HCT116 (cell line): ENCODE measurements at regions not wholly inside any gene's neighbourhood (a gene's known extent, or its start where the extent isn't known, plus 50 kb on each side); places are given as distances from the start of the nearest gene placed in this dataset.

Source experiments
- ATAC-seq: fragments of 200-7000 bp; cut with Tn5 transposase; 2 replicates; pipeline ENCODE4 v1.9.1; 2020; ENCODE audit warnings: mild to moderate bottlenecking, moderate library complexity
- BruUV-seq: library from RNA; stranded (reverse); fragments of 400-500 nt; replicated peaks from 2 replicates; lab custom pipeline; 2021; lab: Mats Ljungman, UMichigan
- CTCF ChIA-PET: fragments of 300-600 bp; sonication (Branson Sonifier 250); formaldehyde crosslinking; loops from one replicate; lab custom pipeline; 2021; ENCODE audit warnings: antibody characterized with exemption; lab: Charles Lee
- POLR2A ChIA-PET: fragments of 300-600, 350-600 bp; sonication (Branson Sonifier 250); formaldehyde crosslinking; loops from one replicate; lab custom pipeline; 2021; ENCODE audit warnings: antibody characterized with exemption; lab: Charles Lee
- RAD21 ChIA-PET, 2 experiments: fragments of 300-600 bp; sonication (Branson Sonifier 250); formaldehyde crosslinking; loops; one replicate each; lab custom pipeline; 2023; ENCODE audit warnings: low total read pairs in 2 of 2; ENCODE audit not compliant: uncharacterized antibody in 2 of 2, unreplicated experiment in 2 of 2, low non-redundant PET in 1 of 2; lab: Charles Lee
- DNase-seq: peaks from one replicate; pipeline ENCODE4 v3.0.0-alpha.2; 2010; ENCODE audit warnings: low read depth, low spot score
- H2AFZ ChIP-seq: fragments of 200-600 bp; shearing (Covaris generic), sonication (generic); 2 replicates; pipeline ENCODE4 v1.6.1; 2017; ENCODE audit warnings: low read depth, mixed run types, mixed read lengths, antibody characterized with exemption, low read length; ENCODE audit not compliant: poor library complexity, severe bottlenecking
- H3K27ac ChIP-seq: 2 replicates; pipeline ENCODE4 v1.5.1; 2012; ENCODE audit warnings: low read depth, low read length
- H3K27me3 ChIP-seq: fragments of 200-600 bp; sonication (generic); 2 replicates; pipeline ENCODE4 v1.6.1; 2016; ENCODE audit warnings: mixed run types, low read length, mixed read lengths; ENCODE audit not compliant: insufficient read depth
- H3K36me3 ChIP-seq, 2 experiments: fragments of 200-500 bp in 1 of 2; fragments of 200-600 bp in 1 of 2; sonication (Bioruptor generic) in 1 of 2; sonication (generic) in 1 of 2; 2 replicates each; pipeline versions ENCODE4 v1.5.1 to v1.6.1; 2014 to 2016; ENCODE audit warnings: low read length in 2 of 2, inconsistent platforms in 1 of 2, mixed read lengths in 1 of 2, mixed run types in 1 of 2; ENCODE audit not compliant: insufficient read depth in 2 of 2, control insufficient read depth in 1 of 2
- H3K4me1 ChIP-seq, 2 experiments: fragments of 200-600 bp in 1 of 2; sonication (generic) in 1 of 2; 2 replicates each; pipeline versions ENCODE4 v1.5.1 to v1.6.1; 2012 to 2017; ENCODE audit warnings: low read length in 2 of 2, inconsistent platforms in 1 of 2, mild to moderate bottlenecking in 1 of 2, mixed read lengths in 1 of 2, mixed run types in 1 of 2, moderate library complexity in 1 of 2; ENCODE audit not compliant: insufficient read depth in 2 of 2, control insufficient read depth in 1 of 2
- H3K4me2 ChIP-seq: fragments of 200-600 bp; sonication (generic); 2 replicates; pipeline ENCODE4 v1.6.1; 2017; ENCODE audit warnings: mixed run types, low read length, mixed read lengths
- H3K4me3 ChIP-seq, 2 experiments: fragments of 200-600 bp in 1 of 2; sonication (generic) in 1 of 2; replicated peaks in 1 of 2; 2 replicates each; pipeline ENCODE4 v1.5.1; 2011 to 2016; ENCODE audit warnings: low read length in 2 of 2, control low read depth in 1 of 2, low read depth in 1 of 2, mild to moderate bottlenecking in 1 of 2, mixed read lengths in 1 of 2, mixed run types in 1 of 2
- H3K79me2 ChIP-seq: fragments of 200-600 bp; sonication (generic); 2 replicates; pipeline ENCODE4 v1.6.1; 2017; ENCODE audit warnings: mild to moderate bottlenecking, mixed run types, low read length, moderate library complexity, mixed read lengths; ENCODE audit not compliant: insufficient read depth
- H3K9ac ChIP-seq: fragments of 200-600 bp; sonication (generic); 2 replicates; pipeline ENCODE4 v1.6.1; 2016; ENCODE audit warnings: low read length, mixed read lengths
- H3K9me2 ChIP-seq: fragments of 200-600 bp; sonication (generic), shearing (Covaris generic); 2 replicates; pipeline ENCODE4 v1.6.1; 2017; ENCODE audit warnings: mixed run types, mild to moderate bottlenecking, moderate library complexity; ENCODE audit not compliant: insufficient read depth
- H3K9me3 ChIP-seq, 2 experiments: fragments of 200-500 bp in 1 of 2; fragments of 200-600 bp in 1 of 2; sonication (Bioruptor generic) in 1 of 2; sonication (generic) in 1 of 2; 2 replicates each; pipeline ENCODE4 v1.6.1; 2014 to 2017; ENCODE audit warnings: low read length in 2 of 2, mixed read lengths in 2 of 2, inconsistent platforms in 1 of 2, low read depth in 1 of 2, mild to moderate bottlenecking in 1 of 2, mixed run types in 1 of 2, moderate library complexity in 1 of 2; ENCODE audit not compliant: control insufficient read depth in 1 of 2, insufficient read depth in 1 of 2
- H4K20me1 ChIP-seq: fragments of 200-600 bp; sonication (generic), shearing (Covaris generic); 2 replicates; pipeline ENCODE4 v1.6.1; 2017; ENCODE audit warnings: mixed run types, mild to moderate bottlenecking, moderate library complexity; ENCODE audit not compliant: insufficient read depth
- CBX3 ChIP-seq: IDR thresholded peaks from 2 replicates; pipeline ENCODE4 v1.6.1; 2012; ENCODE audit warnings: low read depth
- EGR1 ChIP-seq: IDR thresholded peaks from 2 replicates; pipeline ENCODE4 v1.6.1; 2012; ENCODE audit warnings: low read depth
- ELF1 ChIP-seq: IDR thresholded peaks from 2 replicates; pipeline ENCODE4 v1.6.1; 2012; ENCODE audit warnings: low read depth, borderline replicate concordance
- EZH2 ChIP-seq: fragments of 200-600 bp; sonication (generic); IDR thresholded peaks from 2 replicates; pipeline ENCODE4 v1.6.1; 2017; ENCODE audit warnings: antibody characterized with exemption, mixed run types
- EZH2phosphoT487 ChIP-seq: fragments of 200-600 bp; IDR thresholded peaks from 2 replicates; pipeline ENCODE4 v1.6.1; 2018; ENCODE audit warnings: antibody characterized with exemption, borderline replicate concordance
- FOSL1 ChIP-seq: IDR thresholded peaks from 2 replicates; pipeline ENCODE4 v1.6.1; 2012; ENCODE audit warnings: low read depth
- JUND ChIP-seq: IDR thresholded peaks from 2 replicates; pipeline ENCODE4 v1.6.1; 2012
- POLR2A ChIP-seq: IDR thresholded peaks from 2 replicates; pipeline ENCODE4 v1.7.0; 2011; ENCODE audit warnings: borderline replicate concordance; ENCODE audit not compliant: insufficient read depth, insufficient read length; ENCODE audit errors: extremely low read depth
- POLR2AphosphoS5 ChIP-seq: IDR thresholded peaks from 2 replicates; pipeline ENCODE4 v1.6.1; 2011; ENCODE audit warnings: mild to moderate bottlenecking, low read depth, low read length, moderate library complexity
- RAD21 ChIP-seq: IDR thresholded peaks from 2 replicates; pipeline ENCODE4 v1.6.1; 2012; ENCODE audit warnings: low read depth, mild to moderate bottlenecking
- REST ChIP-seq: IDR thresholded peaks from 2 replicates; pipeline ENCODE4 v1.6.1; 2012; ENCODE audit warnings: low read depth
- SIN3A ChIP-seq: IDR thresholded peaks from 2 replicates; pipeline ENCODE4 v1.6.1; 2012; ENCODE audit warnings: low read depth
- SP1 ChIP-seq: IDR thresholded peaks from 2 replicates; pipeline ENCODE4 v1.6.1; 2012; ENCODE audit warnings: low read depth
- SRF ChIP-seq: IDR thresholded peaks from 2 replicates; pipeline ENCODE4 v1.6.1; 2012; ENCODE audit warnings: low read depth
- TCF7L2 ChIP-seq: IDR thresholded peaks from 2 replicates; pipeline ENCODE4 v1.7.0; 2011; ENCODE audit warnings: borderline replicate concordance, inconsistent platforms; ENCODE audit not compliant: insufficient read depth, insufficient read length; ENCODE audit errors: extremely low read depth
- ZBTB33 ChIP-seq: IDR thresholded peaks from 2 replicates; pipeline ENCODE4 v1.6.1; 2011; ENCODE audit warnings: mild to moderate bottlenecking, low read length, moderate library complexity; ENCODE audit not compliant: insufficient replicate concordance; ENCODE audit errors: extremely low read depth
- ZFX ChIP-seq: fragments of 450-650 bp; IDR thresholded peaks from 2 replicates; pipeline ENCODE4 v1.6.1; 2017
- ZNF274 ChIP-seq: fragments of 200-500 bp; sonication (Bioruptor generic); IDR thresholded peaks from 2 replicates; pipeline ENCODE4 v1.6.1; 2014; ENCODE audit warnings: mild to moderate bottlenecking, low read depth, low read length, inconsistent platforms
- intact Hi-C: fragments of 100-400 bp; cut with micrococcal nuclease; formaldehyde crosslinking; loops from 2 replicates; pipeline ENCODE4 v1.10.0; 2022
- TF ChIP-seq, protein P1 (sequence below): IDR thresholded peaks from 2 replicates; pipeline ENCODE4 v1.6.1; 2012
- TF ChIP-seq, protein P2 (sequence below), 3 experiments: fragments of 200-600 bp in 1 of 3; sonication (generic) in 1 of 3; IDR thresholded peaks in 2 of 3; conservative IDR thresholded peaks in 1 of 3; 2 replicates each; pipeline ENCODE4 v1.5.1; 2012 to 2017; ENCODE audit warnings: low read depth in 2 of 3, low read length in 2 of 3, antibody characterized with exemption in 1 of 3, borderline replicate concordance in 1 of 3, control low read depth in 1 of 3, mild to moderate bottlenecking in 1 of 3, mixed read lengths in 1 of 3, mixed run types in 1 of 3, moderate library complexity in 1 of 3; ENCODE audit not compliant: insufficient read depth in 1 of 3

DNA sequence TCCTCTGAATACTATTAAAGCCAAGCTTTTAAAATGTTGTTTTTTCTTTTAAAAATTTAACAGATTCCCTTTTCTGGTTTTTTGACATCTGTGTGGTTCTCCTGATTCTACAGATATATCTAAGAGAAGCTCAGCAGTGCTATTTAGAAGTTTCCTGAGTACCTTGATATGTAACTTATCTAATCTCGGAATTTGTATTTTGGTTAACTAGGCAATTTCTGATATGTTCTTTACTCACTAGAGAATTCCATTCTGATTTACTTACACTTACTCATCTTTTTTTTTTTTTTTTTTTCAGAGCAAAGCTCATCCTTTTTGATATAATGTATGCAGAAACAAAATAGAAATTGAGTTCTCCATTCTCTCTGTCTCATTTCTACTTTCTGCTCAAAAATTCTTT is 63.8 kb downstream of the PALS2 start:
- TF ChIP-seq ELF1 (no peak), POLR2A (no peak), ZBTB33 (no peak), SRF (no peak), ZFX (no peak), SIN3A (no peak), TCF7L2 (no peak), POLR2AphosphoS5 (no peak), FOSL1 (no peak), REST (no peak), CBX3 (no peak), EGR1 (no peak), EZH2phosphoT487 (no peak), EZH2 (no peak), ZNF274 (no peak), JUND (no peak), RAD21 (no peak), SP1 (no peak)
- TF ChIP-seq, protein P1, sequence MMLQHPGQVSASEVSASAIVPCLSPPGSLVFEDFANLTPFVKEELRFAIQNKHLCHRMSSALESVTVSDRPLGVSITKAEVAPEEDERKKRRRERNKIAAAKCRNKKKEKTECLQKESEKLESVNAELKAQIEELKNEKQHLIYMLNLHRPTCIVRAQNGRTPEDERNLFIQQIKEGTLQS = no peak
- TF ChIP-seq, protein P2, sequence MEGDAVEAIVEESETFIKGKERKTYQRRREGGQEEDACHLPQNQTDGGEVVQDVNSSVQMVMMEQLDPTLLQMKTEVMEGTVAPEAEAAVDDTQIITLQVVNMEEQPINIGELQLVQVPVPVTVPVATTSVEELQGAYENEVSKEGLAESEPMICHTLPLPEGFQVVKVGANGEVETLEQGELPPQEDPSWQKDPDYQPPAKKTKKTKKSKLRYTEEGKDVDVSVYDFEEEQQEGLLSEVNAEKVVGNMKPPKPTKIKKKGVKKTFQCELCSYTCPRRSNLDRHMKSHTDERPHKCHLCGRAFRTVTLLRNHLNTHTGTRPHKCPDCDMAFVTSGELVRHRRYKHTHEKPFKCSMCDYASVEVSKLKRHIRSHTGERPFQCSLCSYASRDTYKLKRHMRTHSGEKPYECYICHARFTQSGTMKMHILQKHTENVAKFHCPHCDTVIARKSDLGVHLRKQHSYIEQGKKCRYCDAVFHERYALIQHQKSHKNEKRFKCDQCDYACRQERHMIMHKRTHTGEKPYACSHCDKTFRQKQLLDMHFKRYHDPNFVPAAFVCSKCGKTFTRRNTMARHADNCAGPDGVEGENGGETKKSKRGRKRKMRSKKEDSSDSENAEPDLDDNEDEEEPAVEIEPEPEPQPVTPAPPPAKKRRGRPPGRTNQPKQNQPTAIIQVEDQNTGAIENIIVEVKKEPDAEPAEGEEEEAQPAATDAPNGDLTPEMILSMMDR (IDR thresholded peaks at IDR 0.05 in 2 of 3, conservative IDR thresholded peaks at IDR 0.05 in 1 of 3; ENCODE audit: borderline replicate concordance in 1 of 3, insufficient read depth in 1 of 3, low read depth in 2 of 3, low read length in 2 of 3) = no peak
- TF ChIP-seq, all 23 proteins: peak for 0
- Histone ChIP-seq H4K20me1 (no peaks in the 10 kb centered on the region), H3K36me3 (no peaks in the 10 kb centered on the region), H3K27ac (no peak overlapping the region), H3K79me2 (peaks cover 13% of the 10 kb centered on the region; the same call in 1 of the 2 replicates), H3K9me3 (no peaks in the 10 kb centered on the region), H3K9me2 (no peaks in the 10 kb centered on the region), H3K4me3 (no peak overlapping the region), H3K9ac (no peak overlapping the region), H2AFZ (no peak overlapping the region), H3K4me2 (no peak overlapping the region), H3K4me1 (no peaks in the 10 kb centered on the region), H3K27me3 (no peaks in the 10 kb centered on the region)
- ChIA-PET RAD21 (no interaction called here), POLR2A (no interaction called here), CTCF (no interaction called here)
- ATAC-seq = no peak
- intact Hi-C loops = no loop called here
- BruUV-seq = no TSS peak
- DNase-seq = no peak
